GM19468 (cell line): ENCODE measurements at regions not wholly inside any gene's neighbourhood (a gene's known extent, or its start where the extent isn't known, plus 50 kb on each side); places are given as distances from the start of the nearest gene placed in this dataset.

Source experiments
- ATAC-seq: cut with Tn5 transposase; IDR thresholded peaks from one replicate; pipeline ENCODE4 v1.9.1; 2021; ENCODE audit warnings: mild to moderate bottlenecking, moderate library complexity, moderate number of reproducible peaks; ENCODE audit not compliant: unreplicated experiment; ENCODE audit errors: extremely low read depth

- no peak for ATAC-seq
Observed at GRCh38 chr2:136167721-136168475, 49.9 kb upstream of the CXCR4 start.
